ENCODE measurements at regions not wholly inside any gene's neighbourhood (a gene's known extent, or its start where the extent isn't known, plus 50 kb on each side); places are given as distances from the start of the nearest gene placed in this dataset.
"Not testable (repeated sequence)": the region's sequence is repeated elsewhere in the genome, so short reads cannot be mapped to it uniquely, and the experiment has no call there.

DNA sequence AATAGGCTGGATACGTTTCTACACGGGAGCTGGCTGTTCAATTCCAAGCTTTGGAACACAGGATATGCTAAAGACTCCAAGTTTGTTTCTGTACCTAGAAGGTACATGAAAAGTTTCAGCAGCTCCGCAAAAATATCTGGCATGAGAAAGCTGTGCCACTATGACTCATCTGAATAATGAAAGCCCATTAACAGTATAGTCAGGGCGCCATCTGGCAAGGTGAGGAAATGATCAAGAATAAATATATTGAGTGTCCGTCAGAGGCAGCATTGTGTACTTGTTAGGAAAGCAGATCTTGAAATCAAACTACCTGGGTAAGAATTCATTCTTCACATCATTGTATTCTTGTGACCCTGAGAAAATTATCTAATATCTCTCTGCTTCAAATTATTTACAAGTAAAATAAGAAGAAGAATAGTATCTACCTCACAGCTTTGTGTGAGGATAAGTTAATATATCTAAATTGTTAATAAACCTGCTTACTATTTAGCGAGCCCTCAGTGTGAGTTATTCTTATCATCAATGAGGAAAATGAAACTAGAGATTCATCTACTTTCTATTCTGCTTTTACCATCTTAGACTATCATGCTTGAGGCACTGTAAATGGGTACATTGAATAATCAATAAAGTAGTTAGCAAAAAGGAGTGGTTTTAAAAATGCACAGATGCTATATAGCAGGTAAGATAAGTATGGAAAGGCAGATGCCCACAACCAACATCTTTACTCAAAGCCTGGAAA is 53.5 kb downstream of the FSCB start:
- DNase-seq (ENCODE audit: low read depth in 2 of 2), result no peak
- TF ChIP-seq, protein P1, sequence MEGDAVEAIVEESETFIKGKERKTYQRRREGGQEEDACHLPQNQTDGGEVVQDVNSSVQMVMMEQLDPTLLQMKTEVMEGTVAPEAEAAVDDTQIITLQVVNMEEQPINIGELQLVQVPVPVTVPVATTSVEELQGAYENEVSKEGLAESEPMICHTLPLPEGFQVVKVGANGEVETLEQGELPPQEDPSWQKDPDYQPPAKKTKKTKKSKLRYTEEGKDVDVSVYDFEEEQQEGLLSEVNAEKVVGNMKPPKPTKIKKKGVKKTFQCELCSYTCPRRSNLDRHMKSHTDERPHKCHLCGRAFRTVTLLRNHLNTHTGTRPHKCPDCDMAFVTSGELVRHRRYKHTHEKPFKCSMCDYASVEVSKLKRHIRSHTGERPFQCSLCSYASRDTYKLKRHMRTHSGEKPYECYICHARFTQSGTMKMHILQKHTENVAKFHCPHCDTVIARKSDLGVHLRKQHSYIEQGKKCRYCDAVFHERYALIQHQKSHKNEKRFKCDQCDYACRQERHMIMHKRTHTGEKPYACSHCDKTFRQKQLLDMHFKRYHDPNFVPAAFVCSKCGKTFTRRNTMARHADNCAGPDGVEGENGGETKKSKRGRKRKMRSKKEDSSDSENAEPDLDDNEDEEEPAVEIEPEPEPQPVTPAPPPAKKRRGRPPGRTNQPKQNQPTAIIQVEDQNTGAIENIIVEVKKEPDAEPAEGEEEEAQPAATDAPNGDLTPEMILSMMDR (IDR thresholded peaks at IDR 0.05; ENCODE audit: low read depth, low read length), result no peak
- H3K4me3 ChIP-seq (replicated peaks in 1 of 2; ENCODE audit: low read depth in 2 of 2, low read length in 2 of 2), result no peak overlapping the region

DNA sequence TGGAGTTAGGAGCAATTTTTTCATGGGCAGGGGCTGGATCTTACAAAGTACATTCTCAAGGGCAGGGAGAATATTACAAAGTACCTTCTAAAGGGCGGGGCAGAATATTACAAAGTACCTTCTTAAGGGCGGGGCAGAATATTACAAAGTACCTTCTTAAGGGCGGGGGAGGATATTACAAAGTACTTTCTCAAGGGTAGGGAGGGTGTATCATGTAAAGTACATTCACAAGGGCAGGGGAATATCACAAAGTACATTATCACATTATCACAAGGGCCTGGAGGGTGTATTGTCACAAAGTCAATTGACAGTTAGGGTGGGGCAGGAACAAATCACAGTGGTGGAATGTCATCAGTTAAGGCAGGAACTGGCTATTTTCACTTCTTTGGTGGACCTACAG is 56.9 kb downstream of the FSCB start:
- not testable (repeated sequence) for DNase-seq (ENCODE audit: low read depth in 2 of 2); H3K4me3 ChIP-seq (replicated peaks in 1 of 2; ENCODE audit: low read depth in 2 of 2, low read length in 2 of 2)

DNA sequence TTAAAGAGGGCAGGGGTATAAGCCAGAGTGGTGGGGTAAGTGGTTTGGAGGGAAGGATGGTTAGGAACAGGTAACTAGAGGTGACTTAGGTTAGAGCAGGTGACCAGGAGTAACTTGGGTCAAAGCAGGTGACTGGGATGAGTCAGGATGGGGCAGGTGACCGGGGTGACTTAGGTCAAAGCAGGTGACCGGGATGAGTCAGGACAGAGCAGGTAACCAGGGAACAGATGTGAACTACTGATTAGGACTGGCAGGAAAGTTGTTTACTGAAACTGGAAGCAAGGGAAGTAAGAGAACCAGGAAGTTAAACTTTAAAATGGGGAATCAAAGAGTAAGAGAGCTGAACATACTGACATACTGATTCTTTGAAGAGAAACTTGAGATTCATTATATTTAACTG is 57.4 kb downstream of the FSCB start:
- TF ChIP-seq, protein P1 (IDR thresholded peaks at IDR 0.05; ENCODE audit: low read depth, low read length), result no peak
- no peak for DNase-seq (ENCODE audit: low read depth in 2 of 2)
- no peak overlapping the region for H3K4me3 ChIP-seq (replicated peaks in 1 of 2; ENCODE audit: low read depth in 2 of 2, low read length in 2 of 2)

DNA sequence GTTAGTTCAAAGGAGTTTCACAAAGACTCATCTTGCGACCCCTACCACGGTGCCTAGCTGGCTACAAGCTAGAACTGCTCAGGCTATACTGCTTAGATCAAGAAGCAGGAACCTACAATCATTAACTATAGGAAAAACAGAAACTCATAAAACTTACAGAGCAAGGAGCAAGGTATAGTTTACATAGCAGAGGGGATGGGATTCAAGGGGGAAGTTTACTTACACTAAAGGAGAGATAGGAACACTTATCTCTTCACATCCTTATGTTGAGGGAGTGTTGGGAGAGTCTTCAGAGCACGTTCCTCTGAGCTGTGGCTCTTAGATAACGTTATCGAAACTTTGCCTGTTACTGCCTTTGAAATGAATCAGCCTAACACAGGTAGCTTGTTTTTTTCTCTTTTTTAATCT is 58.1 kb downstream of the FSCB start:
- no peak overlapping the region for H3K4me3 ChIP-seq (replicated peaks in 1 of 2; ENCODE audit: low read depth in 2 of 2, low read length in 2 of 2)
- DNase-seq (ENCODE audit: low read depth in 2 of 2), result no peak
- TF ChIP-seq, protein P1 (IDR thresholded peaks at IDR 0.05; ENCODE audit: low read depth, low read length), result no peak

DNA sequence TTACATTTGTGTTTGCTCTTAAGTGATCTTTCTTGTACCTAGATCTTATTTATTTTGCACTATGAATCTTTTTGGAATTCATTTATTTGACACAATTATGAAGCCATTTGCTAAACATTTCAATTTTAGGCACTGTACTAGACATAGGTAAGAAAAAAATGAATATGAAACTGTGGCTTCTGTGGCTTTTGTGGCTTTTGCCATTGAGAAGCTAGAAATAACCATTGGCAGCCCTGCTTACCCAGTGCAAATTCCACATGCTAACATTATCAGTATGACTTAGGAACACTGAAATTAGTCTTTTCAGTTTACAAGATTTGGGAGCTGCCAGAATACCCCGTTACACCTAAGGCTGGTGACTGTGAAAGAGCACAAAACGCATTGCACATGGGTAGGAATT is 60.1 kb downstream of the FSCB start:
- DNase-seq (ENCODE audit: low read depth in 2 of 2), result no peak
- TF ChIP-seq, protein P1 (IDR thresholded peaks at IDR 0.05; ENCODE audit: low read depth, low read length), result no peak
- no peak overlapping the region for H3K4me3 ChIP-seq (replicated peaks in 1 of 2; ENCODE audit: low read depth in 2 of 2, low read length in 2 of 2)

DNA sequence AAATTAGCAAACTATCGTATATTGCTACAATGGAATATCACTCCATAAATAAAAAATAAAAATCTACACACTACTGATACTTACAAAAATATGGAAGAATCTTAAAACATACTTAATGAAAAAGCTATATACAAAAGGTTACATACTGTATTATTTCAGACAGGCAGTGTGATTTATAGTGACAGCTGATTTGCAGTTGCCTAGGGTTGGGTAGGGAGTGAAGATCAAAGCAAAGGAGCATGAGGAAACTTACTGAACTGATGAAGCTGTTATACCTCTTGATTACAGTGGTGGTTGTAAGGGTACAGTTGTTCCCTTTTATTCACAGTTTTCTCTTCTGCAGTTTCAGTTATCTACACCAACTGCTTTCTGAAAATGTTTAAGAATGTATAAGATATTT is 62.6 kb downstream of the FSCB start:
- no peak for DNase-seq (ENCODE audit: low read depth in 2 of 2)
- H3K4me3 ChIP-seq (replicated peaks in 1 of 2; ENCODE audit: low read depth in 2 of 2, low read length in 2 of 2), result no peak overlapping the region
- TF ChIP-seq, protein P1 (IDR thresholded peaks at IDR 0.05; ENCODE audit: low read depth, low read length), result no peak

DNA sequence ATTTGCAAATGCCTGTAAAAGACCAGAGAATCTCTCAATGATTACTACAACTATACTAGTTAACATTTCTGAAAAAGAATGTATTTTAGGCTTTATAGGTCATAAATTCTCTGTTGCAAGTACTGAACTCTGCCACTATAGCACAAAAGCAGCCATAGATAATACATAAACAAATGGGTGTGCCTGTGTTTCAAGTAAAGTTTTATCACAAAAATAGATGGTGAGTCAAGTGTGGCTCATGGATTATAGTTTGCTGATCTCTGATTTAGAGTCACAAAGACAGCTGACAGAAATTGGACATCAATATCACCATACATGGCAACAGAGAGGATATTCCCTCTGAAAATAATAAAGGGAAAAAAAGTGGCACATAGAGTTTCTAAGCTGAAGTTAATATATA is 68.1 kb downstream of the FSCB start:
- no peak overlapping the region for H3K4me3 ChIP-seq (replicated peaks in 1 of 2; ENCODE audit: low read depth in 2 of 2, low read length in 2 of 2)
- no peak for DNase-seq (ENCODE audit: low read depth in 2 of 2)
- TF ChIP-seq, protein P1 (IDR thresholded peaks at IDR 0.05; ENCODE audit: low read depth, low read length), result no peak
